NCI-H2107 treated with DMSO at 0.1 percent for 48 hours (cell line): ENCODE measurements at regions not wholly inside any gene's neighbourhood (a gene's known extent, or its start where the extent isn't known, plus 50 kb on each side); places are given as distances from the start of the nearest gene placed in this dataset.
"Not testable (repeated sequence)": the region's sequence is repeated elsewhere in the genome, so short reads cannot be mapped to it uniquely, and the experiment has no call there.

ENCODE experiments used
- DNase-seq: peaks from one replicate; lab custom pipeline; 2025; ENCODE audit not compliant: unreplicated experiment; lab: John Stamatoyannopoulos, UW

- no peak for DNase-seq
Observed at GRCh38 chr16:8075271-8075670, 515.0 kb downstream of the TMEM114 start.

GRCh38 chr16:8070506-8070905 is 519.8 kb downstream of the TMEM114 start:
- no peak for DNase-seq

- DNase-seq: not testable (repeated sequence)
Observed at GRCh38 chr16:8068225-8068624, 522.1 kb downstream of the TMEM114 start.

- DNase-seq: no peak
Observed at GRCh38 chr16:8063159-8063558, 527.2 kb downstream of the TMEM114 start.

- DNase-seq: no peak
Observed at GRCh38 chr16:8062677-8063076, 527.6 kb downstream of the TMEM114 start.

- no peak for DNase-seq
Observed at GRCh38 chr16:8055761-8056160, 534.5 kb downstream of the TMEM114 start.

GRCh38 chr16:8053437-8053836 is 536.9 kb downstream of the TMEM114 start:
- no peak for DNase-seq

- DNase-seq: no peak
Observed at GRCh38 chr16:8048433-8048832, 541.9 kb downstream of the TMEM114 start.

GRCh38 chr16:8047736-8048135 is 542.6 kb downstream of the TMEM114 start:
- no peak for DNase-seq

GRCh38 chr16:8044796-8045195 is 545.5 kb downstream of the TMEM114 start:
- DNase-seq: no peak

GRCh38 chr16:8032406-8032805 is 557.9 kb downstream of the TMEM114 start:
- DNase-seq: no peak

- not testable (repeated sequence) for DNase-seq
Observed at GRCh38 chr16:8030004-8030403, 560.3 kb downstream of the TMEM114 start.

- no peak for DNase-seq
Observed at GRCh38 chr16:8026450-8026849, 563.9 kb downstream of the TMEM114 start.

GRCh38 chr16:8023326-8023725 is 567.0 kb downstream of the TMEM114 start:
- DNase-seq: no peak

GRCh38 chr16:8005096-8005860 is 585.0 kb downstream of the TMEM114 start:
- DNase-seq: no peak

GRCh38 chr16:7998789-7999453 is 591.4 kb downstream of the TMEM114 start:
- no peak for DNase-seq

- no peak for DNase-seq
Observed at GRCh38 chr16:7997966-7998365, 592.3 kb downstream of the TMEM114 start.

GRCh38 chr16:7992616-7993015 is 597.7 kb downstream of the TMEM114 start:
- no peak for DNase-seq

GRCh38 chr16:7990626-7991260 is 599.6 kb downstream of the TMEM114 start:
- no peak for DNase-seq

- no peak for DNase-seq
Observed at GRCh38 chr16:7983676-7984075, 606.6 kb downstream of the TMEM114 start.

- no peak for DNase-seq
Observed at GRCh38 chr16:7980133-7980483, 610.2 kb downstream of the TMEM114 start.

GRCh38 chr16:7979448-7980132 is 610.7 kb downstream of the TMEM114 start:
- no peak for DNase-seq
